B cell (primary cell): ENCODE measurements at regions not wholly inside any gene's neighbourhood (a gene's known extent, or its start where the extent isn't known, plus 50 kb on each side); places are given as distances from the start of the nearest gene placed in this dataset.

Experiments used
- ATAC-seq: fragments of 200-7000 bp; cut with Tn5 transposase; one replicate; pipeline ENCODE4 v1.10.0; 2021; ENCODE audit warnings: low read depth, mild to moderate bottlenecking, moderate number of reproducible peaks, moderate library complexity
- CTCF ChIA-PET: fragments of 350-600 bp; sonication (Branson Sonifier 250); formaldehyde crosslinking; loops from one replicate; lab custom pipeline; 2021; ENCODE audit warnings: antibody characterized with exemption, inconsistent platforms; lab: Charles Lee
- POLR2A ChIA-PET: fragments of 350-600 bp; sonication (Branson Sonifier 250); formaldehyde crosslinking; loops from one replicate; lab custom pipeline; 2021; ENCODE audit warnings: antibody characterized with exemption; lab: Charles Lee
- DNase-seq: peaks from one replicate; pipeline ENCODE4 v3.0.0; 2013
- H2AFZ ChIP-seq: 2 replicates; pipeline ENCODE4 v1.6.1; 2012; ENCODE audit warnings: mild to moderate bottlenecking, low read depth, low read length; ENCODE audit not compliant: insufficient read depth, poor library complexity, severe bottlenecking
- H3K27ac ChIP-seq, 2 donors: 1 replicate in 1 of 2; 2 replicates in 1 of 2; pipeline ENCODE4 v1.5.1; 2012 to 2013; ENCODE audit warnings: low read length in 2 of 2, mild to moderate bottlenecking in 2 of 2, moderate library complexity in 1 of 2
- H3K27me3 ChIP-seq, 4 experiments: fragments of 200-600 bp in 1 of 4; sonication (generic) in 1 of 4; replicated peaks in 1 of 4; 1 replicate in 2 of 4; 2 replicates in 2 of 4; pipeline versions ENCODE4 v1.6.1 to v1.7.0; 2013 to 2016; ENCODE audit warnings: low read length in 3 of 4, mild to moderate bottlenecking in 2 of 4, mixed read lengths in 1 of 4, moderate library complexity in 1 of 4; ENCODE audit not compliant: insufficient read depth in 4 of 4, control insufficient read depth in 3 of 4; ENCODE audit errors: control extremely low read depth in 1 of 4
- H3K36me3 ChIP-seq, 2 experiments: replicated peaks in 1 of 2; 1 replicate in 1 of 2; 2 replicates in 1 of 2; pipeline versions ENCODE4 v1.6.1 to v1.7.1; 2013; ENCODE audit warnings: low read length in 1 of 2; ENCODE audit not compliant: insufficient read depth in 2 of 2, control insufficient read depth in 1 of 2; ENCODE audit errors: control extremely low read depth in 1 of 2, extremely low read depth in 1 of 2
- H3K4me1 ChIP-seq, 2 donors: fragments of 200-600 bp in 1 of 2; sonication (generic) in 1 of 2; 1 replicate in 1 of 2; 2 replicates in 1 of 2; pipeline versions ENCODE4 v1.5.1 to v1.6.1; 2013 to 2017; ENCODE audit warnings: low read length in 2 of 2; ENCODE audit not compliant: control insufficient read depth in 2 of 2, insufficient read depth in 2 of 2
- H3K4me2 ChIP-seq: replicated peaks from 2 replicates; pipeline ENCODE3; 2012; ENCODE audit warnings: mild to moderate bottlenecking, low read depth, low read length; ENCODE audit not compliant: poor library complexity, severe bottlenecking
- H3K4me3 ChIP-seq, 5 experiments: fragments of 200-600 bp in 1 of 5; sonication (generic) in 1 of 5; 1 replicate in 3 of 5; 2 replicates in 2 of 5; pipeline versions ENCODE4 v1.5.1 to v1.7.0; 2011 to 2016; ENCODE audit warnings: low read length in 4 of 5, mild to moderate bottlenecking in 4 of 5, low read depth in 2 of 5, control low read depth in 1 of 5, moderate library complexity in 1 of 5; ENCODE audit not compliant: insufficient read depth in 1 of 5; ENCODE audit errors: control extremely low read depth in 1 of 5, extremely low read depth in 1 of 5
- H3K79me2 ChIP-seq: fragments of 200-600 bp; sonication (generic); one replicate; pipeline ENCODE4 v1.6.0; 2016; ENCODE audit warnings: low read length; ENCODE audit not compliant: control insufficient read depth, insufficient read depth
- H3K9ac ChIP-seq: fragments of 200-600 bp; sonication (generic); 2 replicates; pipeline ENCODE4 v1.6.1; 2017; ENCODE audit warnings: mild to moderate bottlenecking, low read length, moderate library complexity
- H3K9me3 ChIP-seq, 3 donors: one replicate each; pipeline versions ENCODE4 v1.6.1 to v1.7.1; 2013; ENCODE audit warnings: low read length in 2 of 3; ENCODE audit not compliant: control insufficient read depth in 2 of 3, insufficient read depth in 1 of 3; ENCODE audit errors: control extremely low read depth in 1 of 3
- H4K20me1 ChIP-seq: 2 replicates; pipeline ENCODE4 v1.6.0; 2012; ENCODE audit warnings: mild to moderate bottlenecking, low read length; ENCODE audit not compliant: insufficient read depth, control insufficient read depth, poor library complexity, severe bottlenecking
- H3K27ac Mint-ChIP-seq: one replicate; pipeline ENCODE4 v1.8.0; 2021; ENCODE audit warnings: mixed read lengths
- H3K27me3 Mint-ChIP-seq: one replicate; pipeline ENCODE4 v1.8.0; 2021; ENCODE audit warnings: mixed read lengths
- H3K4me1 Mint-ChIP-seq: one replicate; pipeline ENCODE4 v1.8.0; 2021; ENCODE audit warnings: mixed read lengths
- H3K4me3 Mint-ChIP-seq: one replicate; pipeline ENCODE4 v1.8.0; 2021; ENCODE audit warnings: mixed read lengths
- H3K9me3 Mint-ChIP-seq: one replicate; pipeline ENCODE4 v1.8.0; 2022; ENCODE audit warnings: mixed read lengths; ENCODE audit not compliant: insufficient read depth
- EZH2 ChIP-seq: IDR thresholded peaks from 2 replicates; pipeline ENCODE4 v1.6.1; 2012; ENCODE audit warnings: borderline replicate concordance, low read depth, mild to moderate bottlenecking, moderate library complexity, low read length; ENCODE audit not compliant: insufficient read depth, poor library complexity, severe bottlenecking
- whole genome bisulfite sequencing: methylation state at CpG from one replicate; pipeline ENCODE4 v1.1.5; 2013; ENCODE audit warnings: missing lambda C conversion rate; ENCODE audit not compliant: insufficient coverage; 5-methylcytosine and 5-hydroxymethylcytosine counted together
- intact Hi-C: fragments of 100-400 bp; cut with micrococcal nuclease; formaldehyde crosslinking; loops from one replicate; pipeline ENCODE4 v1.10.0; 2022
- TF ChIP-seq, protein P1 (sequence below): fragments of 200-600 bp; IDR thresholded peaks from one replicate; pipeline ENCODE4 v1.8.0; 2022; ENCODE audit warnings: antibody characterized with exemption, mild to moderate bottlenecking

- Histone ChIP-seq H3K27me3 (no peaks in the 10 kb centered on the region), H3K4me2 (no peak overlapping the region), H4K20me1 (no peaks in the 10 kb centered on the region), H2AFZ (no peak overlapping the region), H3K9ac (no peak overlapping the region), H3K36me3 (no peaks in the 10 kb centered on the region), H3K79me2 (no peaks in the 10 kb centered on the region), H3K27ac (no peak overlapping the region), H3K4me3 (no peak overlapping the region), H3K4me1 (no peaks in the 10 kb centered on the region), H3K9me3 (peaks cover 0 to 1% (median 0%) of the 10 kb centered on the region in 3 donors)
- no peak for DNase-seq
- TF ChIP-seq EZH2 = no peak
- TF ChIP-seq, protein P1, sequence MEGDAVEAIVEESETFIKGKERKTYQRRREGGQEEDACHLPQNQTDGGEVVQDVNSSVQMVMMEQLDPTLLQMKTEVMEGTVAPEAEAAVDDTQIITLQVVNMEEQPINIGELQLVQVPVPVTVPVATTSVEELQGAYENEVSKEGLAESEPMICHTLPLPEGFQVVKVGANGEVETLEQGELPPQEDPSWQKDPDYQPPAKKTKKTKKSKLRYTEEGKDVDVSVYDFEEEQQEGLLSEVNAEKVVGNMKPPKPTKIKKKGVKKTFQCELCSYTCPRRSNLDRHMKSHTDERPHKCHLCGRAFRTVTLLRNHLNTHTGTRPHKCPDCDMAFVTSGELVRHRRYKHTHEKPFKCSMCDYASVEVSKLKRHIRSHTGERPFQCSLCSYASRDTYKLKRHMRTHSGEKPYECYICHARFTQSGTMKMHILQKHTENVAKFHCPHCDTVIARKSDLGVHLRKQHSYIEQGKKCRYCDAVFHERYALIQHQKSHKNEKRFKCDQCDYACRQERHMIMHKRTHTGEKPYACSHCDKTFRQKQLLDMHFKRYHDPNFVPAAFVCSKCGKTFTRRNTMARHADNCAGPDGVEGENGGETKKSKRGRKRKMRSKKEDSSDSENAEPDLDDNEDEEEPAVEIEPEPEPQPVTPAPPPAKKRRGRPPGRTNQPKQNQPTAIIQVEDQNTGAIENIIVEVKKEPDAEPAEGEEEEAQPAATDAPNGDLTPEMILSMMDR = no peak
- Mint-ChIP-seq H3K27me3 (no peaks in the 10 kb centered on the region), H3K4me3 (no peak overlapping the region), H3K4me1 (peaks cover 3% of the 10 kb centered on the region), H3K27ac (no peak overlapping the region), H3K9me3 (no peaks in the 10 kb centered on the region)
- intact Hi-C loops = no loop called here
- WGBS = 100% methylated on average over 1 of the region's 2 CpGs
- CTCF ChIA-PET = no interaction called here
- ATAC-seq = no peak
- POLR2A ChIA-PET = no interaction called here
Measured at GRCh38 chr12:92271341-92271740, 125.7 kb upstream of the BTG1 start.

GRCh38 chr12:92270521-92270920 lies 124.9 kb upstream of the BTG1 start:
- Mint-ChIP-seq H3K4me3 (no peak overlapping the region), H3K9me3 (no peaks in the 10 kb centered on the region), H3K27ac (no peak overlapping the region), H3K27me3 (no peaks in the 10 kb centered on the region), H3K4me1 (peaks cover 3% of the 10 kb centered on the region)
- no peaks in the 10 kb centered on the region for H3K4me1 ChIP-seq
- no peak overlapping the region for H2AFZ ChIP-seq
- CTCF ChIA-PET = no interaction called here
- TF ChIP-seq EZH2 = no peak
- DNase-seq (no peak), ATAC-seq (no peak)
- POLR2A ChIA-PET = no interaction called here
- no peaks in the 10 kb centered on the region for H3K27me3 ChIP-seq
- WGBS = 90% methylated on average over 2 of the region's 2 CpGs
- H3K79me2 ChIP-seq = no peaks in the 10 kb centered on the region
- intact Hi-C loops = no loop called here
- no peaks in the 10 kb centered on the region for H3K36me3 ChIP-seq
- no peaks in the 10 kb centered on the region for H4K20me1 ChIP-seq
- peaks cover 0 to 1% (median 0%) of the 10 kb centered on the region in 3 donors for H3K9me3 ChIP-seq
- H3K9ac ChIP-seq = no peak overlapping the region
- no peak overlapping the region for H3K4me2 ChIP-seq
- no peak overlapping the region for H3K27ac ChIP-seq
- H3K4me3 ChIP-seq = no peak overlapping the region
